ENCODE measurements at regions not wholly inside any gene's neighbourhood (a gene's known extent, or its start where the extent isn't known, plus 50 kb on each side); places are given as distances from the start of the nearest gene placed in this dataset.
"Not testable (repeated sequence)": the region's sequence is repeated elsewhere in the genome, so short reads cannot be mapped to it uniquely, and the experiment has no call there.

DNA sequence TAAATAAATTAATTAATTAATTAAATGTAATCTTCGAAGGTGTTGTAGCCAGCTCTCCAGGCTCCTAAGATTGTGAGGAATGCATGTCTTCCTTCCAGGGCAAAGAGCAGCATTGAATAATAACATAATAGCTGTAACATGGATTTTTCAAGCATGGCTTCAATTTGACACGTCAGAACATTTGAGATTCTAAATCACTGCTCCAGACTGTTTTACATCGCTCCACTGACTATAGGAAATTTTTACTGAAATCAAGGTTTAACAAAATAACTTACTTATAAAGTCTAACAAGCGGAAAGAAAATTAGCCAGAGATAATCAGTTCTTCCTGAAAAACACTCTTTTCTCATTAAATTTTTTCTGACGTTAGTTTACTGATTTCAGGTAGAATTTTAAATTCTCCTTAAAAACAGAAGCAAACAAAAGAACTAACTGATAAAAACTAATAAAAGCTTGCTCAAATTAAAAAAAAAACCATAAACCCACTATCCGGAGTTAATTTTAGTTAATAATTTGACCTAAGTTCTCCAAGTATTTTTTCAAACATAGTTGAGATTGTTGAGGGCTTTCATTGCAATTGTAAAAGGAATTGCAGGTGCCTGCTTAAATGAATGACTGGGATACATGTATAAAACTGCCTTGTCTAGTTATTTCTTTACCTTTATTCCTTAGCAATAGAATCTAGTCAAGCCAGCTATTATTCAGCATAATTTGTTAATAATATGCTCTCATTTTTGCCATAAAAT lies 51.2 kb upstream of the SGCE start:
- no peak for DNase-seq (ENCODE audit: low spot score)
- no peak overlapping the region for H3K27ac Mint-ChIP-seq
- Histone ChIP-seq H3K9ac (no peak overlapping the region), H3K9me3 (ENCODE audit: low read depth) (no peaks in the 10 kb centered on the region), H3K79me2 (ENCODE audit: low read depth) (no peaks in the 10 kb centered on the region), H3K27me3 (no peaks in the 10 kb centered on the region), H4K20me1 (ENCODE audit: low read depth) (no peaks in the 10 kb centered on the region), H3K27ac (no peak overlapping the region), H2AFZ (replicated peaks) (no peak overlapping the region), H3F3A (ENCODE audit: low read depth) (peaks cover 4% of the 10 kb centered on the region), H3K36me3 (peaks cover 9% of the 10 kb centered on the region), H3K4me3 (no peak overlapping the region), H3K4me1 (peaks cover 2% of the 10 kb centered on the region), H3K4me2 (no peak overlapping the region)
- TF ChIP-seq EZH2phosphoT487 (IDR thresholded peaks at IDR 0.05) = no peak
- no peak for TF ChIP-seq CTCF (IDR thresholded peaks at IDR 0.05)
- TF ChIP-seq EZH2 (IDR thresholded peaks at IDR 0.05) = no peak
- no peak overlapping the region for H3K4me3 Mint-ChIP-seq
- peaks cover 5% of the 10 kb centered on the region for H3K27me3 Mint-ChIP-seq (ENCODE audit: insufficient read depth, low read depth)
- H3K4me1 Mint-ChIP-seq = peaks cover 12% of the 10 kb centered on the region
- H3K9me3 Mint-ChIP-seq = peaks cover 11% of the 10 kb centered on the region
- peaks cover 11% of the 10 kb centered on the region for H3K36me3 Mint-ChIP-seq

DNA sequence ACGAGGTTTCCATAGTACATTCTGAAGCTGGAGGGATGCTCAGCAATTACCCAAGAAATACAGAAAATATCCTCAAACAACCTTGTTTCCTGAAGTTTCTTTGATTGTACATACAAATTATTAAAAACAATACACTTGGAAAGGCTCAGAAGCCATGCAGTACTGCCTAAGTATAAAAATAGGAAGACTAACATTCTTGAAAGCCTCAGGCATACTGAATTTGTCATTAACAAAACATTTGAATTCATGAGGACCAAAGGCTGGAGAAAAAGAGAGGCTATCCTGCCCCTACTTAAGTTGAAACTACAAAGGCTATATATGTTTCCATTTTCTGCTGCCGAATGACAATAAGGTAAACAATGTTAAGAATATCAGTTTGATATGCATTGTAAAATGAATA lies 54.3 kb upstream of the SGCE start:
- Histone ChIP-seq H3K4me2 (no peak overlapping the region), H3K9me3 (ENCODE audit: low read depth) (no peaks in the 10 kb centered on the region), H3F3A (ENCODE audit: low read depth) (peaks cover 4% of the 10 kb centered on the region), H3K27me3 (no peaks in the 10 kb centered on the region), H2AFZ (replicated peaks) (no peak overlapping the region), H3K36me3 (no peaks in the 10 kb centered on the region), H3K9ac (no peak overlapping the region), H3K4me3 (no peak overlapping the region), H3K4me1 (no peaks in the 10 kb centered on the region), H3K27ac (no peak overlapping the region), H3K79me2 (ENCODE audit: low read depth) (no peaks in the 10 kb centered on the region), H4K20me1 (ENCODE audit: low read depth) (no peaks in the 10 kb centered on the region)
- Mint-ChIP-seq H3K27ac (no peak overlapping the region), H3K4me1 (no peaks in the 10 kb centered on the region), H3K4me3 (no peak overlapping the region), H3K36me3 (peaks cover 7% of the 10 kb centered on the region), H3K27me3 (ENCODE audit: insufficient read depth, low read depth) (peaks cover 3% of the 10 kb centered on the region), H3K9me3 (peaks cover 6% of the 10 kb centered on the region)
- TF ChIP-seq EZH2phosphoT487 (IDR thresholded peaks at IDR 0.05) (no peak), EZH2 (IDR thresholded peaks at IDR 0.05) (no peak), CTCF (IDR thresholded peaks at IDR 0.05) (no peak)
- no peak for DNase-seq (ENCODE audit: low spot score)

DNA sequence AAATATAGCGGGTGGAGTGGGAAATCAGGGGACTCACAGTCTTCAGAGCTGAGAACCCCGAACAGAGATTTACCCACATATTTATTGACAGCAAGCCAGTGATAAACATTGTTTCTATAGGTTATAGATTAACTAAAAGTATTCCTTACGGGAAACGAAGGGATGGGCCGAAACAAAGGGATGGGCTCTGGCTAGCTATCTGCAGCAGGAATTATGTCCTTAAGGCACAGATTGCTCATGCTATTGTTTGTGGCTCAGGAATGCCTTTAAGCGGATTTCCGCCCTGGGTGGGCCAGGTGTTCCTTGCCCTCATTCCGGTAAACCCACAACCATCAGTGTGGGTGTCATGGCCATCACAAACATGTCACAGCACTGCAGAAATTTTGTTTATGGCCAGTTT lies 66.4 kb upstream of the SGCE start:
- not testable (repeated sequence) for H3K27ac ChIP-seq; H3K27me3 Mint-ChIP-seq (ENCODE audit: insufficient read depth, low read depth); H2AFZ ChIP-seq (replicated peaks); H3K4me1 ChIP-seq; H3K4me2 ChIP-seq; H3K27me3 ChIP-seq; DNase-seq (ENCODE audit: low spot score); H3F3A ChIP-seq (ENCODE audit: low read depth); H3K79me2 ChIP-seq (ENCODE audit: low read depth); H3K4me1 Mint-ChIP-seq; H3K9me3 ChIP-seq (ENCODE audit: low read depth); H3K4me3 Mint-ChIP-seq; H4K20me1 ChIP-seq (ENCODE audit: low read depth); H3K4me3 ChIP-seq; H3K36me3 Mint-ChIP-seq; H3K9me3 Mint-ChIP-seq; H3K27ac Mint-ChIP-seq; H3K36me3 ChIP-seq; H3K9ac ChIP-seq

GRCh38 chr7:94728893-94729292 lies 73.0 kb upstream of the SGCE start:
- H3K4me1 ChIP-seq; H3K36me3 ChIP-seq; H2AFZ ChIP-seq (replicated peaks); H3K27ac Mint-ChIP-seq; H3F3A ChIP-seq (ENCODE audit: low read depth); DNase-seq (ENCODE audit: low spot score); H3K9me3 ChIP-seq (ENCODE audit: low read depth); H3K27me3 ChIP-seq; H4K20me1 ChIP-seq (ENCODE audit: low read depth); H3K27ac ChIP-seq; H3K4me3 Mint-ChIP-seq; H3K4me2 ChIP-seq; H3K27me3 Mint-ChIP-seq (ENCODE audit: insufficient read depth, low read depth); H3K9me3 Mint-ChIP-seq; H3K79me2 ChIP-seq (ENCODE audit: low read depth); H3K4me3 ChIP-seq; H3K36me3 Mint-ChIP-seq; H3K9ac ChIP-seq; H3K4me1 Mint-ChIP-seq: not testable (repeated sequence)
